Hepatic stellate cell (primary cell): ENCODE measurements at regions not wholly inside any gene's neighbourhood (a gene's known extent, or its start where the extent isn't known, plus 50 kb on each side); places are given as distances from the start of the nearest gene placed in this dataset.

Source experiments
- DNase-seq: peaks from one replicate; pipeline ENCODE4 v3.0.0; 2011; ENCODE audit warnings: low spot score

DNA sequence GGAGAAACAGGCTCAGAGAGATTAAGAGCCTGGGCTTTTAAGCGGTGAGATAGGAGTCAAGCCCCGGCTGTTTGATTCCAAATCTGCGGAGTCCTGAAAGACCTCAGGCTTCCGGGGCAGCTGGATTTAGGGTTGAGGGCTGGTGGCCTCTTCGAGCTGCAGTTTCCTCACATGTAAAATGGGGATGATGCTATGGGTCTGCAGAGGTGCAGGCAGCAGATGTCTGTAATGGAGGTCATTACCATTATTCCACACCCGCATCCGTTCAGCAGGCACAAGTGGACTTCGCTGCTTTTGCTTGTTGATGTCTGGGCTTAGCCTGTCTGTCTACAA lies 175.6 kb upstream of the HS6ST1 start:
- DNase-seq, result no peak

- no peak for DNase-seq
Measured at GRCh38 chr2:128494640-128495321, 176.1 kb upstream of the HS6ST1 start.

DNA sequence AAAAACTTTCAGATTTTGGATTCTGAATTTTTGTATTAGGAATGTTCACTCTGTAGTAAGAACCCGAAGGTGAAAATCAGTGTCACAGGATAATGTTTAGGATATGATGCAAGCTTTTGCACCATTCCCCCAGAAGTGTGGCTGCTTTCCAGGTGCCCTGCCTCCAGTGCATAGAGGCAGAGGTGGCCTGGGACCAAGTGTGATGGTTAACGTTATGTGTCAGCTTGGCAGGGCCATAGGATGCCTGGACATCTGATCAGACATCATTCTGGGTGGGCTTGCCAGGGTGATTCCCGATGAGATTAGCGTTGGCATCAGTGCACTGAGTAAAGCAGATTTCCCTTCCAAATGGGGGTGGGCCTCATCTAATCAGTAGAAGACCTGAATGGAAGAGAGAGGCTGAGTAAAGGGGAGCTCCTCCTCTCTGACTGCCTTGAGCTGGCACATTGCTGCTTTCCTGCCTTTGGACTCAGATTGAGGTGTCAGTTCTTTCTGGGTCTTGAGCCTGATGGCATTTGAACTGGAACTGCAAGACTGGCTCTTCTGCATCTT lies 177.4 kb upstream of the HS6ST1 start:
- DNase-seq, result no peak

DNA sequence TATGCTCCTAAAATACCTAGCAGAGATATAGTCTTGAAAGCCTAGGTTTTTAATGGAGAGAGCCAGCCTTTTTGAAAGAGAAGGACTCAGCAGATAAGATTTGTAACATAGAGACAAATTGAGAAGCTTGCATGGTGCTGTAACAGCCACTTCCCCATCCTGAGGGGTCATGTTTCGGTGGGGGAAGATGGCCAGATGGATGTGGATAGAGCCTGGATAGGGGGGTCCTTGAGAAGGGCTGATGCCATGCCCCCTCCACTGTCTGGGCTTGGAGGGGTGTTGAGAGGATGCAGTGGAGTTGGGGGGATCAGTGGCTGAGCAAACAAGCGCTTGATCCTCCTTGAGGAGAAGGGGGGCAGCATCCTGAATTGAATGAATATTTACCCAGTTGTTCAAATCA lies 178.0 kb upstream of the HS6ST1 start:
- DNase-seq, result no peak

DNA sequence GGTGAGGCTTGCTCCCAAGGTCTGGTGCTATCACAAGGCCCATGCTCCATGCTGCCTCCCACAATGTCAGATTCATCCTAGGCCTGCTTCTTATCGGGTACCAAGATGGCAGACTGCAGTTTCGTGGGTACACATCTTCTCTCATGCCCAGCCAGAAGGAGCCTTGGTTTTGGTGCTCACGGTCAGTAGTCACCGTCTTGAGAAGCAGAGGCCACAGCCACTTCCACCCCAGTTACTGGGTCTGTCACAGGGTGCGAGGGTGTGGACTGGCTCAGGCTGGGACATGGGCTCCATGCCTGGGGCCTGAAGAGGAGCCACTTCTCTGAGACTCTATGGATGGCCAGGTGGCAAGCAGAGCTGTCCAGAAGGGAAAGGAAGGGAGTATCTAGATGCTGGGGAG lies 178.8 kb upstream of the HS6ST1 start:
- no peak for DNase-seq

DNA sequence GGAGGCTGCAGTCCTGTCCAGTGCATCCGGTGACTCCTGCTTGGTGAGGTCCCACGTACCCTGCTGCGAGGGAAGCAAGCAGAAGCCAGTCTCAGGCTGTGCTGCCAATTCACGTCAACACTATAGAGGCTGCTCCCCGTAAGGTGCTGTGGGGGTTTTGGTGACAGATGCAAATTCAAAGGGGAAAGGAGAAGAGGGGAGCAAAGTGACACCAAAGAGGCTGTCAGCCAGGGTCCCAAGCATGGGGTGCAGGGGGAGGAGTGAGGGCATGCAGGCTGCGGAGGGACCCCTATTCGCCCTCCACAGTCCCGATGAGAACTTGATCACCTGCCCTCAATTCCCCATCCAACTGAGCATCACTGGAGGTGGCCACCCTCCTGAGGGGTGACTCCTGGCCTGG lies 179.4 kb upstream of the HS6ST1 start:
- no peak for DNase-seq

DNA sequence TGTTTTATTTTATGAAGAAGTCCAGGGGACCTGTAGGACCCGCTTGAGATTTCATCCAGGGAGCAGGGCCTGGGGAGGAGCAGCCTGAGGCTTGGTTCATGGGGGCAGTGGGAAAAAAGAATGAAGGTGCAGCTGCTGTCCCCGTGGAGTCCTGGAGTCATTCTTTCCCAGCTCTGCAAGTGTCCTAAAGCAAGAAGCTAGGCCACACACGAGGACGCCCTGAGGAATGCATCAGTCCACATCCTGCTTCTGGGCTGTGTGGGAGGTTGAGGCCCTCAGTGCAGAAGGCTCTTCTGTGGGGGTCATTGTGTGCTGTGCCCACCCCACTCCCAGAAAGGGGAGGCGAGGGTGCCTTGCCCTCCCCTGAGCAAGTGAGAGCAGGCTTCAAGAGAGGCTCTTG lies 179.9 kb upstream of the HS6ST1 start:
- DNase-seq, result no peak

GRCh38 chr2:128499367-128500137 lies 180.9 kb upstream of the HS6ST1 start:
- no peak for DNase-seq

- no peak for DNase-seq
Measured at GRCh38 chr2:128500138-128500800, 181.6 kb upstream of the HS6ST1 start.

- no peak for DNase-seq
Measured at GRCh38 chr2:128501006-128501690, 182.5 kb upstream of the HS6ST1 start.

- DNase-seq, result no peak
Measured at GRCh38 chr2:128501700-128502099, 183.0 kb upstream of the HS6ST1 start.

DNA sequence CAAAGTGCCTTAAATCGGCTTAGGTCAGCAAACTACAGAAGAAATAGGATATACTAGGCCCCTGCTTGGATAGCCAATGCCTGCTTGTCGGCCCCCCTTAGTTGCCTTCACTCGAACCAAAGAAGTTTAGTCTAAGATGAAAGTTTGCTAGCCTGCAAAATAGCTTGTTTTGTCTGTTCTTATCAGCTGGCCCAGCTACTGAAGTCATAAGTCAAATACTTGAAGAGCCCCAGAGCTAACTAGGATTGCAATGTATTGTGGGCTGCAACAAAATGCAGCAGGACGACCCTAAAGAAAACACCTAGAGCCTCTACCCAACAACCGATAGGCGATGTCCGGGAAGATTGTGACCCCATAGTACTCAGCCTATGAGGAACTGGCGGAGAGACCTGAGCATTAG lies 183.5 kb upstream of the HS6ST1 start:
- no peak for DNase-seq

DNA sequence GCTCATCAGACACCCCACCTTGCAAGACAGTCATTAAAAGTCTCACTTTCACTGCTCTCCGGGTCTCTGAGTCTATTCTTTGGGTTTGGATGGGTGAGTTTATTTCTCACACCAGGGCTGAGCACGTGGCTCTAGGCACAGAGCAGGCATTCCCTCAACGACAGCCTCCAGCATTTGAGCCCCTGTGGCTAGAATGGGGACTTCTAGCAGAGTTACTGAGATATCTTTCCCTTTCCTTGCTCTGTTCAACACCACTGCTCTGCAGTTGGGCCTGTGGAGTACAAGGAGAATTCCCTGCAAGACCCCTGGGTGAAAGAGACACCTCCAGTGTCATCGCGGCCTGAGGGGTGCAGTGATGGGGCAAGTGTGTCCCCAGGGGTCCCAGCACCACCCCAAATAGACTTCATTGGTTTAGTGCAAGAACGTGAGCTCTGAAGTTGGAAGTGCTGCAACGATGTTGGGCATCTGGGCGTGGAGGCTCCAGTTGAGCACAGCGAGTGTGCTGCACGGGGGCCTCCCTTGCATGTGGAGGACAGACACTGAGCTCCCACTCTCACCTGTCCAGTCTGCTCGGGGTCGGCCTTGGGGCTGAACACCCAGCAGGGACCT lies 184.1 kb upstream of the HS6ST1 start:
- DNase-seq, result no peak

GRCh38 chr2:128503399-128504245 lies 185.0 kb upstream of the HS6ST1 start:
- DNase-seq, result no peak

- no peak for DNase-seq
Measured at GRCh38 chr2:128504246-128505149, 185.8 kb upstream of the HS6ST1 start.

DNA sequence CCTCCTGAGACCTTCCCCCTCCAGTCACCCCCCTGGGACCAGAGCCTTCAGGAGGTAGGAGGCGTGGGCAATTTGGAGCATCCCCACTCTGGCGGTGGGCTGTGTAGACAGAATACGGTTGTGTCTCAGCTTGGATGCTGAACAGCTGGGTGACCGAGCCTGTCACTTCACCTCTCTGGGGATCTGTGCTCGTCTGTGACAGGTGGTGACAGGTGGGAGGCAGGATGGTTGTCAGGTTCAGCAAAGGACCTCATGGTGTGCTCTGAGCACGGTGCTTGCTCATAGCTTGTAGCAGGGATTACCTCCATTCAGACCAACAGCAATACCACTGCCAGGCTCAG lies 186.5 kb upstream of the HS6ST1 start:
- no peak for DNase-seq

GRCh38 chr2:128505575-128506526 lies 187.2 kb upstream of the HS6ST1 start:
- DNase-seq, result no peak

- no peak for DNase-seq
Measured at GRCh38 chr2:128506534-128506933, 187.9 kb upstream of the HS6ST1 start.
